Prostate gland (tissue), 2 donors: ENCODE measurements at regions not wholly inside any gene's neighbourhood (a gene's known extent, or its start where the extent isn't known, plus 50 kb on each side); places are given as distances from the start of the nearest gene placed in this dataset.

Experiments
- DNase-seq: peaks from one replicate; pipeline ENCODE4 v3.0.0-alpha.2; 2019; ENCODE audit warnings: low spot score
- H3K27ac ChIP-seq, 2 donors: fragments of 200-600 bp; sonication (generic); 2 replicates each; pipeline ENCODE4 v1.5.1; 2017 to 2019
- H3K27me3 ChIP-seq: fragments of 200-600 bp; sonication (generic); replicated peaks from 2 replicates; pipeline ENCODE4 v1.5.1; 2019; ENCODE audit not compliant: insufficient read depth
- H3K36me3 ChIP-seq, 2 donors: fragments of 200-600 bp; sonication (generic); 1 replicate in 1 of 2; 2 replicates in 1 of 2; pipeline versions ENCODE4 v1.5.1 to v1.8.1; 2017 to 2019
- H3K4me1 ChIP-seq: fragments of 200-600 bp; sonication (generic); replicated peaks from 2 replicates; pipeline ENCODE4 v1.5.1; 2019
- H3K4me3 ChIP-seq, 2 donors: fragments of 200-600 bp; sonication (generic); 2 replicates each; pipeline ENCODE4 v1.5.1; 2017 to 2019
- H3K9me3 ChIP-seq: fragments of 200-600 bp; sonication (generic); 2 replicates; pipeline ENCODE4 v1.5.1; 2017
- POLR2A ChIP-seq: fragments of 450-650 bp; IDR thresholded peaks from one replicate; pipeline ENCODE4 v1.6.1; 2016; ENCODE audit warnings: antibody characterized with exemption, mild to moderate bottlenecking
- POLR2AphosphoS5 ChIP-seq: sonication (generic); formaldehyde crosslinking; IDR thresholded peaks from one replicate; pipeline ENCODE4 v1.6.1; 2017; ENCODE audit warnings: antibody characterized with exemption
- WGBS: methylation state at CpG from one replicate; pipeline ENCODE4 v1.1.5; 2018; 5-methylcytosine and 5-hydroxymethylcytosine counted together
- intact Hi-C: fragments of 100-400 bp; cut with DNase I; formaldehyde crosslinking; loops from one replicate; pipeline ENCODE4 v1.14.2; 2022
- TF ChIP-seq, protein P1 (sequence below), 4 experiments: fragments of 200-600 bp in 2 of 4; fragments of 450-650 bp in 2 of 4; sonication (generic) in 2 of 4; IDR thresholded peaks; 1 replicate in 3 of 4; 2 replicates in 1 of 4; pipeline ENCODE4 v1.5.1; 2016 to 2019; ENCODE audit warnings: antibody characterized with exemption in 4 of 4, mild to moderate bottlenecking in 2 of 4, moderate library complexity in 2 of 4

DNA sequence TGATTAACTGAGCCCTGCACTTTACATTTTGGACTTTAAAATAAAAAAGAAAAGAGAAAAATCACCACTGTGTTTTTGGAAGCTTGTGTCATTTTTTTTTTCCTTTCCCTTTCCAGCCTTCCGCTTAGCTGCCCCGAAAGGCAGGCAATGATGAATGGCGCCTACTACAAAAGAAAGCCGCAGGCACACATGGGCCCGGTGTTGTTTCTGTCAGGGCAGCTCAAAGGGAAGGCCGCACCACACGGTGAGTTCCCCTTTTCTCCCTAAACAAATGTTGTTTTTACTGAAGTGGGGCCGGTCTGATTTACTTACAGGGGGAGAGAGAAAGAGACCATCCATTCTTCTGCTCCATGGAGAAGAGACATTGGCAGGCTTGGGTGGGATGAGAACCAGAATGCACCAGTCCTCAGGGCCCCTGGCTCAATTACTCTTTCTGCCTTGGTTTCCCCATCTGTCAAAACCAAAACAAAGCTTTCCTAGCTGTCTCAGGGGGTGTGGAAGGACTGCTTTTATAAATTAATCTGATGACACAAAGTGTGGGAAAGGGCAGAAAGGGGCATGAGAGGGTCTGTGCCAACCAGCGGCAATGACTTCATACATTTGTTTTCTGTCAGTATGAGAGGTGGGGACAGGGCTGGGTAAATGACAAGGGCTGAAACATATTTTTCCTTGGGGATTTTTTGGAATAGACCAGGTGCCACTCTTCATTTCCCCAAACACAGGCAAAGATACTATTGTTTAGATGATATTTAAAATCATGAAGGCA, 91.4 kb upstream of the PLXNA2 start:
- Histone ChIP-seq H3K9me3 (no peaks in the 10 kb centered on the region), H3K4me1 (no peaks in the 10 kb centered on the region), H3K4me3 (no peak overlapping the region), H3K36me3 (no peaks in the 10 kb centered on the region), H3K27me3 (no peaks in the 10 kb centered on the region), H3K27ac (no peak overlapping the region)
- no peak for DNase-seq
- TF ChIP-seq POLR2AphosphoS5 (no peak), POLR2A (no peak)
- TF ChIP-seq, protein P1, sequence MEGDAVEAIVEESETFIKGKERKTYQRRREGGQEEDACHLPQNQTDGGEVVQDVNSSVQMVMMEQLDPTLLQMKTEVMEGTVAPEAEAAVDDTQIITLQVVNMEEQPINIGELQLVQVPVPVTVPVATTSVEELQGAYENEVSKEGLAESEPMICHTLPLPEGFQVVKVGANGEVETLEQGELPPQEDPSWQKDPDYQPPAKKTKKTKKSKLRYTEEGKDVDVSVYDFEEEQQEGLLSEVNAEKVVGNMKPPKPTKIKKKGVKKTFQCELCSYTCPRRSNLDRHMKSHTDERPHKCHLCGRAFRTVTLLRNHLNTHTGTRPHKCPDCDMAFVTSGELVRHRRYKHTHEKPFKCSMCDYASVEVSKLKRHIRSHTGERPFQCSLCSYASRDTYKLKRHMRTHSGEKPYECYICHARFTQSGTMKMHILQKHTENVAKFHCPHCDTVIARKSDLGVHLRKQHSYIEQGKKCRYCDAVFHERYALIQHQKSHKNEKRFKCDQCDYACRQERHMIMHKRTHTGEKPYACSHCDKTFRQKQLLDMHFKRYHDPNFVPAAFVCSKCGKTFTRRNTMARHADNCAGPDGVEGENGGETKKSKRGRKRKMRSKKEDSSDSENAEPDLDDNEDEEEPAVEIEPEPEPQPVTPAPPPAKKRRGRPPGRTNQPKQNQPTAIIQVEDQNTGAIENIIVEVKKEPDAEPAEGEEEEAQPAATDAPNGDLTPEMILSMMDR (IDR thresholded peaks at IDR 0.05) = no peak
- WGBS = 75% methylated on average over 9 of the region's 9 CpGs
- intact Hi-C loops = no loop called here

DNA sequence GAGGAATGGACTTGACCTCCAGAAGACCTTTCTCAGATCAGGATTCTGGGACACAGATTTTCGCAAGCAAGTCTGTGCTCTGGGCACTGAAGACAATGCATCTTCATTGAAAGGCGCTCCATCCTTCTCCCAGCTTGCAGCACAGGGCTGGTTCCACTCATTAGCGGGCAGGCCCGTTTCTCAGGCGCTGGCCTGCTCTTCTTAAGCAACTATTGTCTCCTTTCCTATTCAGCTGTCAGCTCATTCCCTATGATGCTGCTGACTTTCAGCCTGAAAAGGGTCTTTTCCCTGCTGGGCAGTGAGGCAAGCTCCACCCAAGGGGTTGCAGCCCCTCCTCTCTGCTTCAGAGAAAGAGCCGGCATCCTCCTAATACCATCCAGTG, 91.9 kb upstream of the PLXNA2 start:
- TF ChIP-seq POLR2AphosphoS5 (no peak), POLR2A (no peak)
- TF ChIP-seq, protein P1 (IDR thresholded peaks at IDR 0.05) = no peak
- WGBS = 85% methylated on average over 6 of the region's 6 CpGs
- Histone ChIP-seq H3K36me3 (no peaks in the 10 kb centered on the region), H3K4me3 (no peak overlapping the region), H3K9me3 (no peaks in the 10 kb centered on the region), H3K4me1 (no peaks in the 10 kb centered on the region), H3K27ac (no peak overlapping the region), H3K27me3 (no peaks in the 10 kb centered on the region)
- DNase-seq = no peak
- intact Hi-C loops = no loop called here

DNA sequence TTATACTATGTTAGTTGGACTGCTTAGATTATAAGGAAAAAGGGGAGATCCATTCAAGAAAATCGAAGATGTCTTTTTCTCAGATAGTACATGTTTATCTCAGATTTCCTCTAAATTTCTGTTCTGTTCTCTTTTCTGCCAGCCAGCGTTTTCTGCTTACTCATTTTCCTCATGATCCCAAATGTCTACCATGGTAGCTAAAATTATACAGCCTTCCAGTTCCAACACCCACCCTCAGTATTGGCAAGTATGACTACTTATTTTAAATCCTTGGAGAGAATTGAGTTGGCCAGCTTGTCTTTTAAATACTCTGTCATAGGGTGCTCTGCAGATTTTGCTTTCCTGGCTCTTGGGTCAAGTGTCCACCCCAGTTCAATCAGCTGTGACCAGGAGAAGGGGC, 95.7 kb upstream of the PLXNA2 start:
- no peak for DNase-seq
- 81% methylated on average over 2 of the region's 2 CpGs for WGBS
- Histone ChIP-seq H3K27ac (no peak overlapping the region), H3K9me3 (no peaks in the 10 kb centered on the region), H3K36me3 (no peaks in the 10 kb centered on the region), H3K4me1 (no peaks in the 10 kb centered on the region), H3K27me3 (no peaks in the 10 kb centered on the region), H3K4me3 (no peak overlapping the region)
- TF ChIP-seq POLR2AphosphoS5 (no peak), POLR2A (no peak)
- TF ChIP-seq, protein P1 (IDR thresholded peaks at IDR 0.05) = no peak
- intact Hi-C loops = no loop called here

DNA sequence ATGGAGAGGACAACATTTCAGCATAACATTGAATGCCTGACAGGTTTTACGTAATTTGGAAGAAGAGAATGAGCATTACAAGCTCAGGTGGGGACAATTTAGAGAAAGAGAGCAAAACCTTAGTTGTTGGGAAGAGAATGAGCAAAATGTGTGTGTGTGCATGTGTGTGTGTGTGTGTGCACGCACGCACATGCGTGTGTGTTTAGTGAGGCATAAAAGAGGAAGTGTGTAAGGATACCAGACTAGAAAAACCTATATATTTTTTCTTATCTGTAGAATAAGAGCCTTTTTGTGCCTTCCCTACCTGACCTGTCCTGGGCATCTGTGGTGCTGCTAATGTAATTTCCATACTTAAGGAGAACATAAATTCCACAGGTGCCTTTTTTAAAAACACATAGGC, 99.0 kb upstream of the PLXNA2 start:
- Histone ChIP-seq H3K4me1 (no peaks in the 10 kb centered on the region), H3K27me3 (no peaks in the 10 kb centered on the region), H3K9me3 (no peaks in the 10 kb centered on the region), H3K4me3 (no peak overlapping the region), H3K36me3 (no peaks in the 10 kb centered on the region), H3K27ac (no peak overlapping the region)
- no peak for TF ChIP-seq POLR2AphosphoS5
- TF ChIP-seq, protein P1 (IDR thresholded peaks at IDR 0.05) = no peak
- no peak for TF ChIP-seq POLR2A
- intact Hi-C loops = no loop called here
- 84% methylated on average over 4 of the region's 4 CpGs for WGBS
- DNase-seq = no peak

DNA sequence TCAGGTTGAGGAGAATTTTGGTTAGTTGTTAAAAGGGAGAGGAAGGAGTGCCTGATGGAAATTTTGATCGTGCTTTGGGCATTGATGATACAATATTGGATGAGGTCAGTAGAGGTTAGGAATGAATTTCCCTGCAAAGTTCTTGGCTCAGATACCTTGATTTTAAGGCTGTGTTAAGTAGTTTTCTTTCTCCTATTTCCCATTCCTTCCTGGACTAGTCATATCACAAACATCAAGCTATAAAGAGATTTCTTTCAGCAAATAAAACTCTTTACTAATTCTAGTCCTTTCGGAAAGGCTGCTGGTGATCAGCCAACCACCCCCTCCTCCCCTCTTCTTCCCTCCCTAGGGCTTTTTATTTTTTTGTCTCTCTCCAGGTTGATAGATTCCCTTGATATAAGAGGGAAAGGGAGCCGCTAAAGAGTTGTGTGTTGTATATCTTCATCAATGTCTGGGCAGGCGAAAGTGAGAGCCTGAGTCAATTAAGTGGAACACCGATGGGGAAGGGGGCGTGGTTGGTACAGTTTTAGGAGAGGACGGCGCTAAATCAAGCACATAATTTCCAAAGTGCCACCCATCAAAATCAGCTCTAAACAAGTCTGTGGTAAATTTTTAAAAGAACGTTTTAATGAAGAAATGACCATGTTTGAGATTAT, 100.1 kb upstream of the PLXNA2 start:
- TF ChIP-seq POLR2A (no peak), POLR2AphosphoS5 (no peak)
- TF ChIP-seq, protein P1 (IDR thresholded peaks at IDR 0.05) = no peak
- no peak overlapping the region for H3K27ac ChIP-seq
- H3K4me1 ChIP-seq = no peaks in the 10 kb centered on the region
- no peaks in the 10 kb centered on the region for H3K9me3 ChIP-seq
- H3K36me3 ChIP-seq = no peaks in the 10 kb centered on the region
- 24% methylated on average over 9 of the region's 9 CpGs for WGBS
- DNase-seq = no peak
- intact Hi-C loops = no loop called here
- H3K27me3 ChIP-seq = no peaks in the 10 kb centered on the region
- H3K4me3 ChIP-seq = no peak overlapping the region
